GM19239 (cell line): ENCODE measurements at regions not wholly inside any gene's neighbourhood (a gene's known extent, or its start where the extent isn't known, plus 50 kb on each side); places are given as distances from the start of the nearest gene placed in this dataset.
A peak's percentile ranks its signal among the peaks of the same experiment; 100 is the strongest.

ENCODE experiments used
- DNase-seq: peaks from one replicate; pipeline ENCODE4 v3.0.0; 2011; ENCODE audit warnings: low spot score; ENCODE audit not compliant: insufficient read length
- FAIRE-seq: peaks from 2 replicates; lab custom pipeline; 2011; peaks lifted over from hg19 to GRCh38; lab: Jason Lieb, UNC

DNA sequence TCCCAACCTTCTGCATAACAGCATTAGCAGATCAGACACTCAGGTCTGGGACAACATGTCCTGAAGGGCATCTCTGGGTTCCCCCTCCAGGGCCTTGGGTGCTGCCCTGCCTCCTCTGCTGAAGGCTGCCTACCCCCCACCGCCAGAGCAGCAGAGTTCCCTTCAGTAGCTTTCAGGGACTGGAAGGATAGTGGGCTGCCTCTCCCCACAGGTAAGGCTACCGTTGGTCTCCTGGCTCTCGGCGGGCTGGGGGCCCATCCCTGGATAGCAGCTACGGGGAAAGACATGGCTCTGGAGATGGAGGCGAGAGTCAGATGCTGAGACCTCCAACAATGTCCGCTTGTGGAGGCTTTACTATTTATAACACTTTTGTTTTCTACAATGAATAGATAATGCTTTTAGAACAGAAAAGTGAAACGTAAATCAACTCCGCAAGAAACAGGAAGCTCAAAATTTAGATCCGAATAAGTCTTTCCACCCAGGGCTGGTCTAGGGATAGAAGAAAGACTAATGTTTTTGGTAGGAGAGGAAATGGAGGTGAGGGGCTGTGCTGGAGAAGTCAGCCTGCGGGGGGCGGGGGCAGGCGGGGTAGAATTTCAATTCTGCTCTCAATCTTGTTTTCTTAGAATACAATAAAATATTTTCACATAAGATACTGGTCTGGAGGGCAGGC is 58.4 kb downstream of the ARL4C start:
- FAIRE-seq, result peak; percentile 49
- no peak for DNase-seq

DNA sequence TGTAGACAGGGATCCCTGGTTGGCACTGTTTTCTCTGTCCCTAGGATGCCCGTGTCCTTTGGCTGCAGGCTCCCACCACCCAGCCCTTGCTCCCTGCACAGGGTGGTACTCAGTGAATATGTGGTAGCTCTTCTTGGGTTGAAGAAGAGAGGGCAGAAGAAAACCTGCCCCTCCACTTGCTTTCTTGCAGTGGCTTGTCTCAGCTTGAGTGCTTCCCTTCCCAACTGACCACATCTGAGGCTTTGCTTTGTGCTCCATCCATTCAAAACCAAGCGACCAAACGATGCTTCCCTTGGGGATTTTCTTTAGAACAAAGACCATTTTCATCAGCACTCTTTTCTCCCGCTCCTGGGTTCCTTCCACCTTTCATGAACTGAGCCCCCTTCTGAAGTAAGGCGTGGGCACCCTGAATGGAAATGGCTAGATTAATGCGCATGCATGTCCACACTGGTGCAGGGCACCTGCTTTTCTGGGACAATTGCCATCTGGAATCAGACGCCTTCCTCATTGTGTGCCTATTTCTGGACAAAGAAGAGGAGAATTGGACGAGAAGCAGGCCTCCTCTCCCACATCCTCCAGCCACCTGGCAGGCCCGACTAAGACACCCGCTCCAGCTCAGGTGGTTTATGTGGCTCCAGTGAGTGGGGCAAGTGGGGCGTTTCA is 59.1 kb downstream of the ARL4C start:
- DNase-seq, result no peak
- no peak for FAIRE-seq

DNA sequence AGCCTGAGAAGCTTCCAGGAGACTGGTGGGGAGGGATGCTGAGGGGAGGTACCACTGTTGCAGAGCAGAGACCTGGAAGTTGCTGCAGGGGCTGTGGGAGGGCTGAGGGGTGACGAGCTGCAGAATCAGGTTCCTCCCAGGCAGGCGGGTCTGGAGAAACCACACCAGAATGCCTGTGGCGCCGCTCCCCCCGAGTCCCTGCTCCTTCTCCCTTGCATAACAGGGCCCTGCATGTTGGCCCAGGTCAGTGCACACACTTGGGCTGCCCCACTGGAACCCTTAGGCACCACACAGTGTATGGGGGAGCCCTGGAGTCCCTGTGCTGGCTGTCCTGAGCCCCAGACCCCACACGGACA is 60.4 kb downstream of the ARL4C start:
- FAIRE-seq, result no peak
- DNase-seq, result no peak

DNA sequence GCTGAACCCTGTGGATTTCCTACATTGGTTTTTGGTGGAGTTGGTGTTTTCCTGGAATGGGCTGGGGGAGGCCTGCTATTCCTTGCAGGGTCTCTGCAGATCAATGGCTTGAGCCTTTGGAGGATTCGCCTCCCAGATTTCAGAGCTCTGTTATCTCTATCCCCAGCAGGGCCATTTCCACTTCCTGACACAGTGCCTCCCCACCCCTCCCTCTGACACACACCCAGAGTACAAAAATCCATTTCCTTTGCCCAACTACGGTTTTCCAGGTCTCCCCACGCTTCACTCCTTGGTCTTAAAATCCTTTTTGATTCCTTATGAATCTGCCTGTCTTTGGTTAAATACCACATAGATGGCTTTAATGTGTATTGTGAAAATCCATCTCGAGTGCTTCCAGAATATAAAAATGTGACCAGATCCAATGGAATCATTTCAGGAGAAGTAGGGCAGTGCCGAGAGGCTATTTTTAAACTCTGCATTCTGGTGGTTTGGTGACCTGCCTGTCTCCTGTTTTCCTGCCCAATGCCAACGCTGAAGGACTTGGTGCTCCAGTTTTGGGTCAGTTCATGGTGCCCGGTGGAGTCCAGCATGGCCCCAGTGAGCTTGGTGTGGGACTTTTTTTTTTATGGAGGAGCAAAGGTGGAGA is 60.9 kb downstream of the ARL4C start:
- FAIRE-seq (no peak), DNase-seq (no peak)

GRCh38 chr2:234433201-234433600 is 63.7 kb downstream of the ARL4C start:
- FAIRE-seq (no peak), DNase-seq (no peak)

- no peak for DNase-seq
- FAIRE-seq, result no peak
These were observed 66.0 kb downstream of the ARL4C start for GRCh38 chr2:234430871-234431270.

DNA sequence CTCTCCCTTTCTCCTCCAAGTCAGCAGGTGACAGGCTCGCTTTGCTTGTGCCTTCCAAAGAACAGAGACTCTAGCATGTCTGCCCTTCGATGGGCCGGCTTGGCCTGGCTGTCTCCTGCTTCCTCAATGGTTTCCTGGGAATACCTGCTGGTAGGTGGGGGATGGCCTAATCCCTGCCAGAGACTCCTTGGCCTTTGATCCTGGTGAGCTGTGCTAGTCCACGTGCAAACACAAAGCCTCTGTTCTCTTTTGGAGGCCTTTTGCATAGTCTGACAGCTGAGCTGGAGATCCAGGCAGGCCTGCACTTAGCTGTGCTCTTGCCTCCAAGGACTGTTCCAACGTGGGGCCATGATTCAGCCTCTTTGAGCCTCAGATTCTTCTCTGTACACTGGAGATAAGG is 67.6 kb downstream of the ARL4C start:
- DNase-seq (no peak), FAIRE-seq (no peak)

- no peak for DNase-seq
- peak; percentile 35 for FAIRE-seq
These were observed 69.5 kb downstream of the ARL4C start for GRCh38 chr2:234427081-234428061.

DNA sequence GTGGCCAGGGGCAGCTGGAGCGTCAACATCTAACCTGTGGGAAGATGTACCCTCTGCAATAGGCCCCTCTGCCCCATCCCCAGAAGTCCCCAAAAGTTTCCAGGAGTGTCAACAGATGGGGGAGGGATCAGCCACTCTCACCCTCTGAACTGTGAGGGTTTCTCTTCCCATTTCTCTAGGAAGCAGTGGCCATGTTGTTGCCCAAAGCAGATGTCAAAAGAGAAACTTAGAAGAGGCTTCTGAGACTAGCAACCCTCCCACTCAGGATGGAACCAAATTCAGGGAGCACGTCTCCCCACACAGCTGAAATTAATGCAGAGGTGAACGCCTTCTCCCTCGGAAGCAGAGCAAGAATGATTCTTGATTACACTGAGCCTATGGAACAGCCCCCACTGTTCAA is 70.3 kb downstream of the ARL4C start:
- FAIRE-seq, result peak; percentile 94
- DNase-seq, result no peak

DNA sequence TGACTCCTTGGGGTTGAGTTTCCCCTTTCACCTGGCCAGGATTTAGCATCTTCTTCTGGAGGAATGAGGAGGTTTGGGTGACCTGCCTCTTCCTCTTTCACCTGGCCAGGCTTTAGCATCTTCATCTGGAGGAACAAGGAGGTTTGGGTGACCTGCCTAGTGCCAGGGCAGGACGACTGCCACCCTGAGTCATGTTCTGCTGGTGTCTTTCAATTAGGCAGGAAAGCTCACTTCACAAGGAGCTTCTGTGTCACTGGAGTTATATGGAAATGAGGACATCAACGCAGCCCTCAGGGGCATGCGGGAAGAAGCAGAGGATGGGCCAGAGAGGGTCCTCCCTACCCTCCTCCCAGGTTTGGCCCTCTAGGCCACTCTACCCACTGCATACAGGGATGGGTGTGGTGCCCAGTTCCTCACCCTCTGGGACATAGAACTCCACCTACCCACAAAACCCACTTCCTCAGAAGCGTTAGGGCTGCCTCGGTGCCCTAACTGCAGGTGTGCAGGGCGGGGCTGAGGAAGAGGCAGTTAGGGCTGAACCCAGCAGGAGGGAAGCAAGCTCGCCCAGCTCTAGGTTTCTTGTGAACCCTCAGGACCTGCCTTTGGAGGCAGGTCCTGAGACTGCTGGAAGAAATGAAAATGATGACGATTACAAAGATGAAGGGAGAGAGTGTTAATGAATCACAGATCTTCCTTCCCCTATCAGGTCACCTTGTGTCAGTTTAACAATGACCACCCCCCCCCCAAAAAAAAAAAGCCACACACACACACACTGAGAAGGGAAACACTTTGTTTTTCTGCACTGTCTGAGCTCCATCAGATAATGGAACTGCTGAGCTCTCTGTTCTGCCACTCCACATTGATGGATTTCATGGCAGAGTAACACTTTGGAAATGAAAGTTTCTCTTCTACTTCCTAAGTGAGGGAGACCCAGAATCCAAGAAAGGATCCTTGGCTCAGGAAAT is 71.0 kb downstream of the ARL4C start:
- FAIRE-seq, result no peak
- peak; percentile 40 for DNase-seq

DNA sequence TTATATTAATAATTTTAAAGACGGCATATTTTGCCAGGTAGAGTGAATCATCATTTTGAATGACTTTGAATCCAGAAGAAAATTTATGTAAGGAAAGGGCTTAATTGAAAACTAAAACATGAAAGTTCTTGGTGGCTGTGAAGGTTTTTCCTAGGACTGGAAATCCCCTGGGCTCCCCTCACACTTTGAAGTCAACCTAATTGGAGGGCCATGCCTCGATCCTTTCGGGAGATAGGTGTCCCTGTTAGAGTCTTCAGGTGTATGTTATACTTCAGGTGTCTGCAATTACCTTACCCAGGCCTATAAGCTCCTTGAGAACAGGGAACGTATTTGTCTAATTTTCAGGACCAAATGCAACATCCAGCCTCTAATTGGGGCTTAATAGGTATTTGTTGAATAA is 73.0 kb downstream of the ARL4C start:
- no peak for DNase-seq

DNA sequence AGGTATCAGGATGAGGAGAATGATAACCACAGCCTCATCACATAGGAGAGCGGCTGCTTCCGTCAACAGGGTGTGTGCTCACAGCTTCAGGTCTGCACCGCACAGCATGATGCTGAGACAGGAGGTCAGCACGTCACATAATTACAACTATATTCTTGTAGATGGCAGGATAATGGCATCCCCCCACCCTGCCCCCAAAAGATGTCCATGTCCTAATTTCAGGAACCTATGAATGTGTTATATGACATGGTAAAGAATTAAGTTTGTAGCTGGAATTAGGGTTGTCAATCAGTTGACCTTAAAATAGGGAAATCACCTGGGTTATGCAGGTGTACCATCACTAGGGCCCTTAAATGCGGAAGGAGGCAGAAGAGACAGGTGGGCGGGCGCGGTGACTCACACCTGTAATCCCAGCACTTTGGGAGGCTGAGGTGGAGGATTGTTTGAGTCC is 73.9 kb downstream of the ARL4C start:
- DNase-seq (no peak), FAIRE-seq (peak; percentile 33)

More for the DNA sequence above, 73.0 kb downstream of the ARL4C start:
- peak; percentile 44 for FAIRE-seq

DNA sequence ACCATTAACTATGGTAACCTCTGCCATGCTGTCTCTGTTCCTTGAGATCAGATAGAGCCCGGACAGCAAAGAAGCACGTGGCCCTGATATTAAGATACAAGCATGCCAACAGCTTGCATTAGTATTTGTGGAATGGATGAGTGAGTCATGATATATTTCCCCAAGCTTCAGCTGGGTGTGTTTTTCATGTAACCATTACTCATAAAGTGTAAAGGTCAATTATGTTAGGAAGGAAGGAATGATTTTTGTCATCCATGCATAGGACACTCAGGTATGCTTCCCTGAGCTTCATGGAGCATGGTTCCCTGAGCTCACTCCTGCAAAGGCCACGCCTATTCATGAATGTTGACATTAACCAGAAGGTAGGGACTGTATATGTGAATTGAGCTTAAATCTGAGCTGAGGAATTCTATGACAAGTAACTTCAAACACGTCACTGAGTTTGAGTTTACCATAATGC is 74.6 kb downstream of the ARL4C start:
- FAIRE-seq (no peak), DNase-seq (no peak)

- DNase-seq (no peak), FAIRE-seq (no peak)
These were observed 76.5 kb downstream of the ARL4C start for GRCh38 chr2:234420408-234420807.

DNA sequence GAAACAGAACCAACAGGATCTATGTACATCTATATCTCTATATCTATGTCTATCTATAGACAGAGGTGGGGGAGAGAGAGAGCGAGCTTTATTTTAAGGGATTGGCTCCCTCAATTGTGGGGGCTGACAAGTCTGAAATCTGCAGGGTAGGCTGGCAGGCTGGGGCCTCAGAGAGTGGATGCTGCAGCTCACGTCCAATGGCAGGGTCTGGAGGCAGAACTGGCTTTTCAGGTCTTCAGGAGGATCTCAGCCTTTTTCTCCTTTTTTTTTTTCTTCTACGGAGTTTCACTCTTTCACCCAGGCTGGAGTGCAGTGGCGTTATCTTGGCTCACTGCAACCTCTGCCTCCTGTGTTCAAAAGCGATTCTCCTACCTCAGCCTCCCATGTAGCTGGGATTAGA is 77.2 kb downstream of the ARL4C start:
- FAIRE-seq (no peak), DNase-seq (no peak)

- no peak for DNase-seq
These were observed 81.2 kb downstream of the ARL4C start for GRCh38 chr2:234415706-234416105.

DNA sequence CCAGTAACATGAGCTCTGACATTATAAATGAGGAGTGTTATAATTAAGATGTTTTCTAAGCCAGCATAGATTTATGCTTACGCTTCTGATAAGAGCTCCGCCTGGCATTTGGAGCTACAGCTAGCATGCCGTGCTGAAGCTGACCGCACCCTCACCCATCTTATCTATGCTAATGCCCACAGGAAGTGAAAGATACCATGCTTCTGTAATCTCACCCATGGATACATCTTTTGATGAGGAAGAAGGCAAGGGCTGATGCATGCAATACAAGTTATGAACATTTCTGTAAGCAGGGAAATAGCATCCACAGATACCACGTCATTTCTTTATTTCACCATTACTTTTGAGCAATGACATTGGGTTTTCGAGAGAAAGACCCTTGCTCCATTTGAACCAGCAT is 82.3 kb downstream of the ARL4C start:
- no peak for FAIRE-seq
- no peak for DNase-seq

More at GRCh38 chr2:234415706-234416105, 81.2 kb downstream of the ARL4C start:
- FAIRE-seq, result no peak

GRCh38 chr2:234412726-234413125 is 84.2 kb downstream of the ARL4C start:
- DNase-seq, result no peak
- no peak for FAIRE-seq

GRCh38 chr2:234411793-234412192 is 85.1 kb downstream of the ARL4C start:
- DNase-seq (peak; percentile 36), FAIRE-seq (peak; percentile 98)
